ENCODE measurements at regions not wholly inside any gene's neighbourhood (a gene's known extent, or its start where the extent isn't known, plus 50 kb on each side); places are given as distances from the start of the nearest gene placed in this dataset.

DNA sequence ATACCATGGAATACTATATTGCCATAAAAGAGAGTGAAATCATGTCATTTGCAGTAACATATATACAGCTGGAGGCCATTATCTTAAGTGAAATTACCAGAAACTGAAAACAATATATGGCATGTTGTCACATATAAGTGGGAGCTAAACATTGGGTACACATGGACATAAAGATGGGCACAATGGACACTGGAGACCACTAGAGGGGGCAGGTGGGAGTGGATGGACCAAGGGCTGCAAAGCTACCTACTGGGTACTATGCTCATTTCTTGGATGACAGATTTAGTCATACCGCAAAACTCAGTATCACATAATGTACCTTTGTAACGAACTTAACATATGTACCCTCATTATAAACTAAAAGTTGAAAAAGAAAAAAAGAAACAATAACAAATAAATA is 1167.6 kb downstream of the NXPH1 start:
- no peaks in the 10 kb centered on the region for H3K4me1 ChIP-seq (ENCODE audit: control insufficient read depth, insufficient read depth, low read length)
- no peak overlapping the region for H3K18ac ChIP-seq (ENCODE audit: low read depth, low read length)
- no peak overlapping the region for H2BK5ac ChIP-seq (ENCODE audit: low read depth, low read length, poor library complexity, severe bottlenecking)
- peaks cover 6% of the 10 kb centered on the region for H3K9me3 ChIP-seq (ENCODE audit: control insufficient read depth, insufficient read depth, low read length)
- H3K9me1 ChIP-seq (ENCODE audit: insufficient read depth, low read length) = no peaks in the 10 kb centered on the region
- no peak overlapping the region for H2BK120ac ChIP-seq (ENCODE audit: low read depth, low read length)
- H3K4ac ChIP-seq (ENCODE audit: low read depth, low read length) = no peak overlapping the region
- no CpG with 5 or more reads among the region's 2 CpGs for WGBS, 2 experiments (ENCODE audit: extremely low coverage in 2 of 2, insufficient read length in 1 of 2)
- dilution Hi-C loops (cut with HindIII; ENCODE audit: low sequenced_read_pairs, unreplicated experiment) (no loop called here), intact Hi-C loops (cut with micrococcal nuclease) (no loop called here), in situ Hi-C loops (cut with MboI; ENCODE audit: low sequenced_read_pairs) (no loop called here)
- TF ChIP-seq RCOR1 (IDR thresholded peaks at IDR 0.05; ENCODE audit: insufficient replicate concordance, low read length) (no peak), CHD1 (IDR thresholded peaks at IDR 0.05; ENCODE audit: low read depth, low read length) (no peak), RAD21 (IDR thresholded peaks at IDR 0.05; ENCODE audit: low read length) (no peak), MAFK (IDR thresholded peaks at IDR 0.05; ENCODE audit: low read depth, low read length) (no peak), CEBPB (IDR thresholded peaks at IDR 0.05; ENCODE audit: low read depth, low read length) (no peak)
- TF ChIP-seq, protein P1, sequence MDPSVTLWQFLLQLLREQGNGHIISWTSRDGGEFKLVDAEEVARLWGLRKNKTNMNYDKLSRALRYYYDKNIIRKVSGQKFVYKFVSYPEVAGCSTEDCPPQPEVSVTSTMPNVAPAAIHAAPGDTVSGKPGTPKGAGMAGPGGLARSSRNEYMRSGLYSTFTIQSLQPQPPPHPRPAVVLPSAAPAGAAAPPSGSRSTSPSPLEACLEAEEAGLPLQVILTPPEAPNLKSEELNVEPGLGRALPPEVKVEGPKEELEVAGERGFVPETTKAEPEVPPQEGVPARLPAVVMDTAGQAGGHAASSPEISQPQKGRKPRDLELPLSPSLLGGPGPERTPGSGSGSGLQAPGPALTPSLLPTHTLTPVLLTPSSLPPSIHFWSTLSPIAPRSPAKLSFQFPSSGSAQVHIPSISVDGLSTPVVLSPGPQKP (IDR thresholded peaks at IDR 0.05; ENCODE audit: borderline replicate concordance, low read depth, low read length) = no peak
- H3K56ac ChIP-seq (ENCODE audit: extremely low read depth, insufficient read depth, low read length) = no peak overlapping the region
- H2AK5ac ChIP-seq (ENCODE audit: low read depth, low read length) = no peak overlapping the region
- H3K79me1 ChIP-seq (ENCODE audit: low read depth in 1 of 2, low read length in 2 of 2) = no peaks in the 10 kb centered on the region
- CTCF ChIA-PET = no interaction called here
- no peak overlapping the region for H2AK9ac ChIP-seq (replicated peaks; ENCODE audit: low read depth, low read length, poor library complexity)
- POLR2A ChIA-PET (ENCODE audit: unreplicated experiment) = no interaction called here
- ATAC-seq (ENCODE audit: low read depth) (no peak), DNase-seq (no peak)
- H3K27ac ChIP-seq (ENCODE audit: insufficient read depth, low read length) = no peak overlapping the region
- no peaks in the 10 kb centered on the region for H3K36me3 ChIP-seq (ENCODE audit: control insufficient read depth, insufficient read depth, low read length)
- H4K8ac ChIP-seq (ENCODE audit: low read depth in 2 of 2, low read length in 2 of 2) = no peak overlapping the region
- no peak overlapping the region for H2BK15ac ChIP-seq (ENCODE audit: low read depth, low read length)
- no TSS peak for BruUV-seq (replicated peaks)
- no peak overlapping the region for H3K4me2 ChIP-seq (ENCODE audit: low read depth, low read length)
- H4K20me1 ChIP-seq (ENCODE audit: insufficient read depth, low read length) = no peaks in the 10 kb centered on the region
- H2BK20ac ChIP-seq (ENCODE audit: low read depth, low read length) = no peak overlapping the region
- no peak overlapping the region for H3K14ac ChIP-seq (replicated peaks; ENCODE audit: low read depth, low read length)
- no peak overlapping the region for H3K4me3 ChIP-seq (ENCODE audit: insufficient read depth, low read depth, low read length)
- H3K27me3 ChIP-seq (ENCODE audit: control insufficient read depth, insufficient read depth, low read length) = no peaks in the 10 kb centered on the region
- no peak overlapping the region for H2AFZ ChIP-seq (replicated peaks; ENCODE audit: low read length, poor library complexity)
- H4K5ac ChIP-seq (ENCODE audit: low read depth, low read length) = no peak overlapping the region
- H3K23ac ChIP-seq (ENCODE audit: low read depth, low read length) = no peak overlapping the region
- H4K91ac ChIP-seq (ENCODE audit: insufficient read depth, low read depth, low read length) = no peak overlapping the region
- H3K9ac ChIP-seq (ENCODE audit: low read depth, low read length) = no peak overlapping the region

All from IMR-90 (cell line).